HG03432 (cell line): ENCODE measurements at regions not wholly inside any gene's neighbourhood (a gene's known extent, or its start where the extent isn't known, plus 50 kb on each side); places are given as distances from the start of the nearest gene placed in this dataset.
"Not testable (repeated sequence)": the region's sequence is repeated elsewhere in the genome, so short reads cannot be mapped to it uniquely, and the experiment has no call there.

Experiments used
- ATAC-seq: cut with Tn5 transposase; IDR thresholded peaks from one replicate; pipeline ENCODE4 v1.9.1; 2021; ENCODE audit warnings: mild to moderate bottlenecking, moderate library complexity; ENCODE audit not compliant: unreplicated experiment

GRCh38 chr2:111282162-111282561 lies 161.4 kb downstream of the BCL2L11 start:
- not testable (repeated sequence) for ATAC-seq

GRCh38 chr2:111287646-111288568 lies 167.2 kb downstream of the BCL2L11 start:
- not testable (repeated sequence) for ATAC-seq

GRCh38 chr2:111290370-111290769 lies 169.7 kb downstream of the BCL2L11 start:
- not testable (repeated sequence) for ATAC-seq

DNA sequence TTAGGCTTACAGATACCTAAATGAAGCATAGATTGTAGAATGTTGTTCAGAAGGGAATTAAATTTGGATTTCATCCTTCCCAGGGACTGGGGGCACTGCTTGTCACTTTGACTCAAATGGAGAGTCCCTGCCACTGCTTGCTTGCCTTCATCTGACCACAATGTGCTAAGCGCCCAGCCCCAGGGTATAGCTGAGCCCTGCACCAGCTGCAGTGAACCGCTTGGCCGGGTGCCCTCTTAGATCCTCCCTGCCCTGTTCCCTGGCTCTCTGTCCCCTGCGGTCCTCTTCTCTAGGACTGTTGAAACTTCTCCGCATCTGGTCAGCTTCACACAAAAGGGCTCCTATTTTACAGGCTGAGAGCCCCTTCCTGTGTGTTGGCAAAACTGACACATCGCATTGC lies 170.9 kb downstream of the BCL2L11 start:
- ATAC-seq, result not testable (repeated sequence)

GRCh38 chr2:111292232-111292968 lies 171.7 kb downstream of the BCL2L11 start:
- not testable (repeated sequence) for ATAC-seq

DNA sequence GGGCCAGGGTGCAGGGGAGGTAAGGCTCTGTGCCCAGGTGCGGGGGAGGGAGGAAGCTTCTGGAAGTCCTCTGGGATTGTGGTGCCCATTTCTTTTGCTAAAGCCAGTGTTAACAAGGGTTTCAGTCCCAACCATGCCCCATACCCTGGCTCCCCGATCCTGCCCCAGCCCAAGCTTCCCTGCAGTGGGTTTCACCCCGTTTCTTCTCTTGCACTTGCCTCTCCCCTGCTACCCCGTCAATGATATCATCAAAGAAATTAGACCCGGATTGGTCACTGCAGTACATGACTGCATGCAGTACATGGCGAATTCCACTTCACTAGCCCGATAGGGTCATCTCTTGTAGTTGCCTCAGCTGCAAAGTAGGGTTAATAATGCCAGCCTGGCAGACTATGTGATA lies 174.0 kb downstream of the BCL2L11 start:
- not testable (repeated sequence) for ATAC-seq

DNA sequence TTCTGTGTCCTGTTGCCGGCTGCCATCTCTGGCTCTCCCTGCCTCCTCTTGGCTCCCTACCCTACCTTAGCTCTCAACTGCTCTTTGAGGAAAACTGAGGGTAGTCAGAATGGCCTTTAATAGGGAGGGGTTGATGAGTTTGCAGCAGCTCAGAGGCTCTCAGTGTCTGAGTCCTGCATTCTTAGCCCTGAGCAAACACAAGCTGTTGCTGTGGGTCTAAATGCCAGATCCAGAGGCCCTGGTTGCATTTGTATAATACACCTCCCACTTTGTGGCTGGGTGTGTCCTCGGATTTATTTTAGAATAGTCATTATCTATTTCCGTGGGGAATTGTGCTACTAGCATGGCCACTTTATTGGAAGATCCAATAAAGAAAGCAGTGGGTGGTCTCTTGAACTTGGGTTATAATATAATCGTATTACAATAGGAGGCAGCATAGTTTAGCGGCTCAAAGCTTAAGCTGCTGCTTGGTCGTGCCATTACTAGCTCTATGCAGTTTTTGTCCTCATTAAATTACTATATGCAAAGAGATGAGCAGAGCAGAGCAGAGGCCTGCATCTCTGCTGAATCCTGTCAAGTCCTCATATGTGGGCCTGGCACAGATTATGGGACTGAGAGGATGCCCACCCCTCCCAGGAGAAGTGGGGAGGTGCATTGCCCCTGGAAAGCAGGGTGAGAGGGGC lies 175.5 kb downstream of the BCL2L11 start:
- ATAC-seq, result not testable (repeated sequence)

- ATAC-seq, result not testable (repeated sequence)
Observed at GRCh38 chr2:111297128-111297527, 176.4 kb downstream of the BCL2L11 start.

GRCh38 chr2:111298927-111299326 lies 178.2 kb downstream of the BCL2L11 start:
- ATAC-seq, result not testable (repeated sequence)

GRCh38 chr2:111299635-111300034 lies 178.9 kb downstream of the BCL2L11 start:
- ATAC-seq, result not testable (repeated sequence)

DNA sequence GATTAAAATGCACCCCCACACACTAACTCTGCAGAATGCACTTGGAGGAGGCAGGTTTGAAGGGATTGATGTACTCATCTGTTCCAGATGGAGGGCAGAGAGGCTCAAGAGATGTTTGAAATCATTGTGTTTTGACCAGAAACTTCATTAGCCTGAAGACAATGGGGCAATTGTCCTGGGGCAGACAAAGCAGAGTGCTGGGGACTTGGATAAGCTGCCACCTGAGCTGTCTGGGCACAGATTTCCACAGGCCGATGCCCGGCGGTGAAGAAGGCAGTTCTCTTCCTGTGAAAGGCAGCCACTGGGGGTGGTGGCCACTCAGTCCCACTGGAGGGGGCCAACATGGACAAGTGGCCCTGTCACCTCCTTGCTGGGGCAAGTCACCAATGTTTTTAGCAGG lies 181.0 kb downstream of the BCL2L11 start:
- ATAC-seq, result not testable (repeated sequence)

- ATAC-seq, result not testable (repeated sequence)
Observed at GRCh38 chr2:111302397-111303218, 181.9 kb downstream of the BCL2L11 start.

DNA sequence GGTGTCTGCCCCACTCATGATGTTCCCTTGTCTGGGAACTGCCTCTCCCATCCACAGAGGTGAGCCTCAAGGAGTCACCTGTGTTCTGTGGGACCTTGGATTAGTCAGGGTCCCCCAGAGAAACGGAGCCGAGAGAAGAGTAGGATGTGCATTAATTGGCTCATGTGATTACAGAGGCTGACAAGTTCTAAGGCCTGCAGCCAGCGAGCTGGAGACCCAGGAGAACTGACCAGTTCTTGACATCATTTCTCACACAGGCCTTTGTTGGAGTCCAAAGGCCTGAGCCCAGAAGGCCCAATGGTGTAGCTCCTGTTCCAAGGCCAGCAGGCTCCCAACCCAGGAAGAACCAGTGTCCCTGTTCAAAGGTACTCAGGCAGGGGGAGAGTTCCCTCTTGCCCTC lies 186.6 kb downstream of the BCL2L11 start:
- not testable (repeated sequence) for ATAC-seq

DNA sequence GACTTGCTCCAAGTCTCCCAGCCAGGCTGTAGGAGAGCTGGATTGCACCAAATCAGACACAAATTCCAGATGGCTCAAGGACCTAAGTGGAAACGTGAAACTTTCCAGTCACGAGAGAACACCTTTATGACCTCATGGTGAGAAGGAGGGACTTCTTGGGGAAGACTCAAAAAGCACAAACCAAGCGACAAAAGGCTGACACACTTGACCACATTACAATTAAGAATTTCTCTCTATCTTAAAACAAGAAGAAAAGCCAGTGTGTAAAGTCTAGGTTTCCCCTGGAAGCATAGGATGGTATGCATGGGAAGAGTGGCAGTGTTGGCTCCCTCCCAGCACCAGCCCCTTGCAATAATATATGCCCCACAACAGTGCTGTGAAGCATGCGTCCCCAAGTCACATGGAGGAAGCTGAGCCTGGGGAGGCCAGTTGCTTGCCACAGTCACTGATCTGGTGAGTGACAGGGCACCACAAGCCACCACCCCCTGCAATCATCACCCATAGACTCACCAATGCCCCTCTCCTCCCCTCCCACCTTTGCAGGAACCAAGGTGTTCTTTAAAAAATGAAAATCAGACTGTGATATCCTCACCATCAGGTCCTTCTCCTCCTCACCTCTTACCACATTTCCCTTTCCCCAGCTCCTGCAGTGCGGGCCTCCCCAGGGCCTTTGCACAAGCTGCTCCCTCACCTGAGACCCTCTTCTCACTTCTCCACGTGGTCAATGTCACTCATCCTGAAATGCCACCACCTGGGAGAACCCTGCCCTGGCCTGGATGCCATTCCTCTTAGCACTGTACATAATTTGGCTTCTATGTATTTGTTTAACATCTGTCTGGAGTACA lies 188.7 kb downstream of the BCL2L11 start:
- ATAC-seq, result not testable (repeated sequence)

GRCh38 chr2:111310395-111310794 lies 189.7 kb downstream of the BCL2L11 start:
- ATAC-seq, result not testable (repeated sequence)

DNA sequence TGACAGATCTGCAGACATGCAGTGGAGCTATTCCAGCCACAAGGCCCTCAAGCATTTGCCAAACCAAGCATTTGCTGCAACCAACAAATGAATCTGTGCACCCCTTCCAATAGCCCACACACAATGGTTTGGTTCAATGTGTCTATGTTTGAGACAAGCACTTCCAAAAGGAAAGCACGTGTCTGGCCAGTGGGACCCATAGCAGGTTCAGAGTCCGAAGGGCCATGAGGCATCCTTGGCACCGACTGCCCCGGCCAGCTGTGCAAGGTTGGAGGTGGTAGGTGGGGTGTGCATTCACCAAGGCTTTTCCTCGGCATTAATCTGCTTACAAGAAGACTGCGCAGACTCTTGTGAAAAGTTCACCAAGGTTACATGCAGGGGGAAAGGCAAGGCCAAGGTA lies 190.9 kb downstream of the BCL2L11 start:
- not testable (repeated sequence) for ATAC-seq

- not testable (repeated sequence) for ATAC-seq
Observed at GRCh38 chr2:111312897-111313607, 192.3 kb downstream of the BCL2L11 start.

DNA sequence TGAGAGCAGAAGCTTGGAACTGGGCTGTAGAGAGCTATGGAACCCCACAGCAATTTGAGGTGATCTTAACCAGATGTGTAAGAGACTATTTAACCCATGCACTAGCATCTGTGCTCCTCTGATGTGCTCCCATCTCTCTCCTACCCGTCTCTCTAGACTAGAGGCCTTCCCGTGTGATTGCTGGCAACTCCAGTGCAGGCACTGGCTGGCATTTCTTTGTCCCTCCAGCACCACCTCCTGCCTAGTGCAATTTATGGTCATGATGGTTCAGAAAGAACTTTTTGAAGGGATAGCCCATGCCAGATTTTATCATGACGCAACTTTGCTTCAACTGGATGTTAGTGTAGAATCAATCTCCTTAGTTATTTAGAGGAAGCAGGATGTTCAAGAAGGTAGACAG lies 193.0 kb downstream of the BCL2L11 start:
- not testable (repeated sequence) for ATAC-seq
